HEK293 (cell line): ENCODE measurements at regions not wholly inside any gene's neighbourhood (a gene's known extent, or its start where the extent isn't known, plus 50 kb on each side); places are given as distances from the start of the nearest gene placed in this dataset.

ENCODE experiments used
- CTCF ChIA-PET: fragments of 350-600 bp; formaldehyde crosslinking; extraction: SDS; loops from one replicate; lab custom pipeline; 2021; ENCODE audit warnings: antibody characterized with exemption; lab: Yijun Ruan, JAX
- POLR2A ChIA-PET: fragments of 300-600 bp; formaldehyde crosslinking; extraction: SDS; loops from one replicate; lab custom pipeline; 2020; ENCODE audit warnings: antibody characterized with exemption, inconsistent platforms; lab: Yijun Ruan, JAX
- H3K27ac ChIP-seq: fragments of 200-500 bp; sonication (Bioruptor generic); 2 replicates; pipeline ENCODE4 v1.5.1; 2014; ENCODE audit warnings: low read depth, low read length, control low read depth, inconsistent platforms; ENCODE audit errors: extremely low read depth
- H3K36me3 ChIP-seq, 2 experiments: fragments of 200-500 bp in 1 of 2; sonication (Bioruptor generic) in 1 of 2; 1 replicate in 1 of 2; 2 replicates in 1 of 2; pipeline ENCODE4 v1.5.1; 2014 to 2017; ENCODE audit warnings: inconsistent platforms in 2 of 2, low read length in 2 of 2; ENCODE audit not compliant: control insufficient read depth in 2 of 2, insufficient read depth in 1 of 2
- H3K4me1 ChIP-seq: fragments of 200-500 bp; sonication (Bioruptor generic); 2 replicates; pipeline ENCODE4 v1.5.1; 2014; ENCODE audit warnings: mild to moderate bottlenecking, low read length, inconsistent platforms; ENCODE audit not compliant: control insufficient read depth, insufficient read depth
- H3K4me3 ChIP-seq: 2 replicates; pipeline ENCODE4 v1.5.1; 2011; ENCODE audit warnings: low read depth, mild to moderate bottlenecking, control low read depth, low read length, moderate library complexity
- H3K9me3 ChIP-seq: fragments of 200-500 bp; sonication (Bioruptor generic); 2 replicates; pipeline ENCODE4 v1.5.1; 2014; ENCODE audit warnings: low read depth, low read length, inconsistent platforms; ENCODE audit not compliant: control insufficient read depth, insufficient read depth
- BCL11A ChIP-seq: fragments of 450-650 bp; formaldehyde crosslinking; IDR thresholded peaks from 2 replicates; pipeline ENCODE4 v1.5.1; 2016; ENCODE audit warnings: low read depth, missing biosample characterization, missing genetic modification characterization
- KLF7 ChIP-seq: fragments of 450-650 bp; formaldehyde crosslinking; IDR thresholded peaks from 2 replicates; pipeline ENCODE4 v1.5.1; 2016; ENCODE audit warnings: missing biosample characterization, missing genetic modification characterization, borderline replicate concordance
- WT1 ChIP-seq: fragments of 450-650 bp; formaldehyde crosslinking; IDR thresholded peaks from 2 replicates; pipeline ENCODE4 v1.5.1; 2016; ENCODE audit warnings: missing biosample characterization, missing genetic modification characterization
- YY1 ChIP-seq: fragments of 450-650 bp; formaldehyde crosslinking; IDR thresholded peaks from 2 replicates; pipeline ENCODE4 v1.5.1; 2018; ENCODE audit warnings: missing biosample characterization, missing genetic modification characterization
- ZBTB1 ChIP-seq: fragments of 450-650 bp; formaldehyde crosslinking; IDR thresholded peaks from 2 replicates; pipeline ENCODE4 v1.5.1; 2016; ENCODE audit warnings: missing biosample characterization, missing genetic modification characterization
- ZBTB17 ChIP-seq: fragments of 450-650 bp; formaldehyde crosslinking; IDR thresholded peaks from 2 replicates; pipeline ENCODE4 v1.5.1; 2016; ENCODE audit warnings: missing biosample characterization, missing genetic modification characterization
- ZFP69B ChIP-seq: fragments of 450-650 bp; formaldehyde crosslinking; IDR thresholded peaks from 2 replicates; pipeline ENCODE4 v1.5.1; 2016; ENCODE audit warnings: missing biosample characterization, missing genetic modification characterization
- ZNF121 ChIP-seq: fragments of 450-650 bp; formaldehyde crosslinking; IDR thresholded peaks from 2 replicates; pipeline ENCODE4 v1.5.1; 2016; ENCODE audit warnings: missing biosample characterization, missing genetic modification characterization
- ZNF146 ChIP-seq: fragments of 450-650 bp; formaldehyde crosslinking; IDR thresholded peaks from 2 replicates; pipeline ENCODE4 v1.5.1; 2016; ENCODE audit warnings: missing biosample characterization, missing genetic modification characterization
- ZNF16 ChIP-seq: fragments of 450-650 bp; formaldehyde crosslinking; IDR thresholded peaks from 2 replicates; pipeline ENCODE4 v1.5.1; 2016; ENCODE audit warnings: low read depth, missing biosample characterization, missing genetic modification characterization
- ZNF175 ChIP-seq: fragments of 450-650 bp; formaldehyde crosslinking; IDR thresholded peaks from 2 replicates; pipeline ENCODE4 v1.5.1; 2016; ENCODE audit warnings: missing biosample characterization, missing genetic modification characterization
- ZNF202 ChIP-seq: fragments of 450-650 bp; formaldehyde crosslinking; IDR thresholded peaks from 2 replicates; pipeline ENCODE4 v1.5.1; 2016; ENCODE audit warnings: missing biosample characterization, missing genetic modification characterization, borderline replicate concordance
- ZNF23 ChIP-seq: fragments of 450-650 bp; formaldehyde crosslinking; IDR thresholded peaks from 2 replicates; pipeline ENCODE4 v1.5.1; 2016; ENCODE audit warnings: missing biosample characterization, missing genetic modification characterization, borderline replicate concordance
- ZNF239 ChIP-seq: fragments of 450-650 bp; formaldehyde crosslinking; IDR thresholded peaks from 2 replicates; pipeline ENCODE4 v1.5.1; 2016; ENCODE audit warnings: missing biosample characterization, missing genetic modification characterization
- ZNF37A ChIP-seq: fragments of 450-650 bp; IDR thresholded peaks from 2 replicates; pipeline ENCODE4 v1.5.1; 2018; ENCODE audit warnings: missing biosample characterization, missing genetic modification characterization
- ZNF501 ChIP-seq: fragments of 450-650 bp; formaldehyde crosslinking; IDR thresholded peaks from 2 replicates; pipeline ENCODE4 v1.5.1; 2016; ENCODE audit warnings: missing biosample characterization, missing genetic modification characterization
- ZNF623 ChIP-seq: fragments of 450-650 bp; formaldehyde crosslinking; IDR thresholded peaks from 2 replicates; pipeline ENCODE4 v1.5.1; 2016; ENCODE audit warnings: missing biosample characterization, missing genetic modification characterization
- ZNF629 ChIP-seq: fragments of 450-650 bp; formaldehyde crosslinking; IDR thresholded peaks from 2 replicates; pipeline ENCODE4 v1.5.1; 2017; ENCODE audit warnings: missing biosample characterization, missing genetic modification characterization
- ZNF654 ChIP-seq: fragments of 450-650 bp; formaldehyde crosslinking; IDR thresholded peaks from 2 replicates; pipeline ENCODE4 v1.5.1; 2016; ENCODE audit warnings: low read depth, missing biosample characterization, missing genetic modification characterization
- ZNF658 ChIP-seq: fragments of 450-650 bp; formaldehyde crosslinking; IDR thresholded peaks from 2 replicates; pipeline ENCODE4; 2016; ENCODE audit warnings: missing biosample characterization, missing genetic modification characterization
- ZNF76 ChIP-seq: fragments of 450-650 bp; formaldehyde crosslinking; IDR thresholded peaks from 2 replicates; pipeline ENCODE4; 2016; ENCODE audit warnings: low read depth, missing biosample characterization, missing genetic modification characterization, borderline replicate concordance
- ZNF843 ChIP-seq: fragments of 450-650 bp; formaldehyde crosslinking; IDR thresholded peaks from 2 replicates; pipeline ENCODE4 v1.5.1; 2016; ENCODE audit warnings: missing biosample characterization, missing genetic modification characterization
- TF ChIP-seq, protein P1 (sequence below): fragments of 450-650 bp; formaldehyde crosslinking; IDR thresholded peaks from 2 replicates; pipeline ENCODE4 v1.5.1; 2016; ENCODE audit warnings: missing biosample characterization, missing genetic modification characterization
- TF ChIP-seq, protein P2 (sequence below): fragments of 450-650 bp; formaldehyde crosslinking; IDR thresholded peaks from 2 replicates; pipeline ENCODE4 v1.5.1; 2016; ENCODE audit warnings: missing biosample characterization, missing genetic modification characterization
- TF ChIP-seq, protein P3 (sequence below): fragments of 450-650 bp; formaldehyde crosslinking; IDR thresholded peaks from 2 replicates; pipeline ENCODE4 v1.5.1; 2016; ENCODE audit warnings: missing biosample characterization, missing genetic modification characterization
- TF ChIP-seq, protein P4 (sequence below): fragments of 450-650 bp; formaldehyde crosslinking; IDR thresholded peaks from 2 replicates; pipeline ENCODE4 v1.5.1; 2017; ENCODE audit warnings: missing biosample characterization, missing genetic modification characterization
- TF ChIP-seq, protein P5 (sequence below): IDR thresholded peaks from 2 replicates; pipeline ENCODE4 v1.6.1; 2011; ENCODE audit warnings: mild to moderate bottlenecking, low read depth, low read length, borderline replicate concordance

DNA sequence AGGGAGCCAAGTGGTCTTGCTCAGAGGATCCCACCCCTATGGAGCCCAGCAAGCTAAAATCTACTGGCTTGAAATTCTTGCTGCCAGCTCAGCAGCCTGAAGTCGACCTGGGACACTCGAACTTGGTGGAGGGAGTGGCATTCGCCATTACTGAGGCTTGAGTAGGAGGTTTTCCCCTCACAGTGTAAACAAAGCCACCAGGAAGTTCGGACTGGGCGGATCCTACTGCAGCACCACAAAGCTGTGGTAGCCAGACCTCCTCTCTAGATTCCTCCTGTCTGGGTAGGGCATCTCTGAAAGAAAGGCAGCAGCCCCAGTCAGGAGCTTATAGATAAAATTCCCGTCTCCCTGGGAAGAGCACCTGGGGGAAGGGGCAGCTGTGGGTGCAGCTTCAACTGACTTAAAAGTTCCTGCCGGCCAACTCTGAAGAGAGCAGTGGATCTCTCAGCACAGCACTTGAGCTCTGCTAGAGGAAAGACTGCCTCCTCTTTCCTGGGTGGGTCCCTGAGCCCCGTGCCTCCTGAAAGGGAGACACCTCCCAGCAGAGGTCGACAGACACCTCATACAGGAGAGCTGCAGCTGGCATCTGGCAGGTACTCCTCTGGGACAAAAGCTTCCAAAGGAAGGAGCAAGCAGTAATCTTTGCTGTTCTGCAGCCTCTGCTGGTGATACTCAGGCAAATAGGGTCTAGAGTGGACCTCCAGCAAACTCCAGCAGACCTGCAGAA, 576.3 kb upstream of the NECTIN3 start:
- CTCF ChIA-PET, result no interaction called here
- Histone ChIP-seq H3K27ac (no peak overlapping the region), H3K36me3 (no peaks in the 10 kb centered on the region), H3K4me1 (no peaks in the 10 kb centered on the region), H3K9me3 (no peaks in the 10 kb centered on the region), H3K4me3 (no peak overlapping the region)
- POLR2A ChIA-PET, result no interaction called here
- TF ChIP-seq, protein P1, sequence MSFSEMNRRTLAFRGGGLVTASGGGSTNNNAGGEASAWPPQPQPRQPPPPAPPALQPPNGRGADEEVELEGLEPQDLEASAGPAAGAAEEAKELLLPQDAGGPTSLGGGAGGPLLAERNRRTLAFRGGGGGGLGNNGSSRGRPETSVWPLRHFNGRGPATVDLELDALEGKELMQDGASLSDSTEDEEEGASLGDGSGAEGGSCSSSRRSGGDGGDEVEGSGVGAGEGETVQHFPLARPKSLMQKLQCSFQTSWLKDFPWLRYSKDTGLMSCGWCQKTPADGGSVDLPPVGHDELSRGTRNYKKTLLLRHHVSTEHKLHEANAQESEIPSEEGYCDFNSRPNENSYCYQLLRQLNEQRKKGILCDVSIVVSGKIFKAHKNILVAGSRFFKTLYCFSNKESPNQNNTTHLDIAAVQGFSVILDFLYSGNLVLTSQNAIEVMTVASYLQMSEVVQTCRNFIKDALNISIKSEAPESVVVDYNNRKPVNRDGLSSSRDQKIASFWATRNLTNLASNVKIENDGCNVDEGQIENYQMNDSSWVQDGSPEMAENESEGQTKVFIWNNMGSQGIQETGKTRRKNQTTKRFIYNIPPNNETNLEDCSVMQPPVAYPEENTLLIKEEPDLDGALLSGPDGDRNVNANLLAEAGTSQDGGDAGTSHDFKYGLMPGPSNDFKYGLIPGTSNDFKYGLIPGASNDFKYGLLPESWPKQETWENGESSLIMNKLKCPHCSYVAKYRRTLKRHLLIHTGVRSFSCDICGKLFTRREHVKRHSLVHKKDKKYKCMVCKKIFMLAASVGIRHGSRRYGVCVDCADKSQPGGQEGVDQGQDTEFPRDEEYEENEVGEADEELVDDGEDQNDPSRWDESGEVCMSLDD (tag by site-specific recombination), result no peak
- TF ChIP-seq ZNF202 (tag by site-specific recombination), result no peak
- TF ChIP-seq ZNF121 (tag by site-specific recombination), result no peak
- no peak for TF ChIP-seq ZNF76 (tag by site-specific recombination)
- no peak for TF ChIP-seq BCL11A
- TF ChIP-seq ZNF23, result no peak
- TF ChIP-seq, protein P2, sequence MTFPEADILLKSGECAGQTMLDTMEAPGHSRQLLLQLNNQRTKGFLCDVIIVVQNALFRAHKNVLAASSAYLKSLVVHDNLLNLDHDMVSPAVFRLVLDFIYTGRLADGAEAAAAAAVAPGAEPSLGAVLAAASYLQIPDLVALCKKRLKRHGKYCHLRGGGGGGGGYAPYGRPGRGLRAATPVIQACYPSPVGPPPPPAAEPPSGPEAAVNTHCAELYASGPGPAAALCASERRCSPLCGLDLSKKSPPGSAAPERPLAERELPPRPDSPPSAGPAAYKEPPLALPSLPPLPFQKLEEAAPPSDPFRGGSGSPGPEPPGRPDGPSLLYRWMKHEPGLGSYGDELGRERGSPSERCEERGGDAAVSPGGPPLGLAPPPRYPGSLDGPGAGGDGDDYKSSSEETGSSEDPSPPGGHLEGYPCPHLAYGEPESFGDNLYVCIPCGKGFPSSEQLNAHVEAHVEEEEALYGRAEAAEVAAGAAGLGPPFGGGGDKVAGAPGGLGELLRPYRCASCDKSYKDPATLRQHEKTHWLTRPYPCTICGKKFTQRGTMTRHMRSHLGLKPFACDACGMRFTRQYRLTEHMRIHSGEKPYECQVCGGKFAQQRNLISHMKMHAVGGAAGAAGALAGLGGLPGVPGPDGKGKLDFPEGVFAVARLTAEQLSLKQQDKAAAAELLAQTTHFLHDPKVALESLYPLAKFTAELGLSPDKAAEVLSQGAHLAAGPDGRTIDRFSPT (tag by site-specific recombination), result no peak
- TF ChIP-seq ZNF37A (tag by site-specific recombination), result no peak
- TF ChIP-seq KLF7 (tag by site-specific recombination), result no peak
- no peak for TF ChIP-seq ZNF146 (tag by site-specific recombination)
- TF ChIP-seq ZNF658 (tag by site-specific recombination), result no peak
- TF ChIP-seq, protein P3, sequence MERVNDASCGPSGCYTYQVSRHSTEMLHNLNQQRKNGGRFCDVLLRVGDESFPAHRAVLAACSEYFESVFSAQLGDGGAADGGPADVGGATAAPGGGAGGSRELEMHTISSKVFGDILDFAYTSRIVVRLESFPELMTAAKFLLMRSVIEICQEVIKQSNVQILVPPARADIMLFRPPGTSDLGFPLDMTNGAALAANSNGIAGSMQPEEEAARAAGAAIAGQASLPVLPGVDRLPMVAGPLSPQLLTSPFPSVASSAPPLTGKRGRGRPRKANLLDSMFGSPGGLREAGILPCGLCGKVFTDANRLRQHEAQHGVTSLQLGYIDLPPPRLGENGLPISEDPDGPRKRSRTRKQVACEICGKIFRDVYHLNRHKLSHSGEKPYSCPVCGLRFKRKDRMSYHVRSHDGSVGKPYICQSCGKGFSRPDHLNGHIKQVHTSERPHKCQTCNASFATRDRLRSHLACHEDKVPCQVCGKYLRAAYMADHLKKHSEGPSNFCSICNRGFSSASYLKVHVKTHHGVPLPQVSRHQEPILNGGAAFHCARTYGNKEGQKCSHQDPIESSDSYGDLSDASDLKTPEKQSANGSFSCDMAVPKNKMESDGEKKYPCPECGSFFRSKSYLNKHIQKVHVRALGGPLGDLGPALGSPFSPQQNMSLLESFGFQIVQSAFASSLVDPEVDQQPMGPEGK (tag by site-specific recombination), result no peak
- TF ChIP-seq, protein P4, sequence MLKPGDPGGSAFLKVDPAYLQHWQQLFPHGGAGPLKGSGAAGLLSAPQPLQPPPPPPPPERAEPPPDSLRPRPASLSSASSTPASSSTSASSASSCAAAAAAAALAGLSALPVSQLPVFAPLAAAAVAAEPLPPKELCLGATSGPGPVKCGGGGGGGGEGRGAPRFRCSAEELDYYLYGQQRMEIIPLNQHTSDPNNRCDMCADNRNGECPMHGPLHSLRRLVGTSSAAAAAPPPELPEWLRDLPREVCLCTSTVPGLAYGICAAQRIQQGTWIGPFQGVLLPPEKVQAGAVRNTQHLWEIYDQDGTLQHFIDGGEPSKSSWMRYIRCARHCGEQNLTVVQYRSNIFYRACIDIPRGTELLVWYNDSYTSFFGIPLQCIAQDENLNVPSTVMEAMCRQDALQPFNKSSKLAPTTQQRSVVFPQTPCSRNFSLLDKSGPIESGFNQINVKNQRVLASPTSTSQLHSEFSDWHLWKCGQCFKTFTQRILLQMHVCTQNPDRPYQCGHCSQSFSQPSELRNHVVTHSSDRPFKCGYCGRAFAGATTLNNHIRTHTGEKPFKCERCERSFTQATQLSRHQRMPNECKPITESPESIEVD (tag by site-specific recombination), result no peak
- TF ChIP-seq ZNF654 (tag by site-specific recombination), result no peak
- no peak for TF ChIP-seq ZNF16 (tag by site-specific recombination)
- no peak for TF ChIP-seq ZBTB1

DNA sequence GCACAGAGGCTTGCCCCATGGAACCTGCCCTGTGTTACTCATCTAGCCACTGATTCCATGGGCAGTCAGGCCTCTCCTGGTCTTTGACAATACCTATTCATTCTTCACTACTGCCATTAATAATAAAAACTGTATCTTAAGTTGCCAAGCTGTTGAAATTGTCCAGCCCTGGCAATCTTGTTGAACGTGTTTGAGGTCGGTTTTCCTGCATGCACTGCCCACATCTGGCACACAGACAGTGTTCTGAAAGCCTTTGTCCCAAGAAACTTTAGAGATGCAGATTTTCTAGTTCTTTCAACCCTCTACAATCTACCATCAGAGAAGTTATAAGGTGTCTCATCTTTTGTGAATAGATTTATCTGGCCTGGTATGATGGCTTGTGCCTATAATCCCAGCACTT, 567.2 kb upstream of the NECTIN3 start:
- CTCF ChIA-PET, result no interaction called here
- H3K27ac ChIP-seq, result no peak overlapping the region
- H3K36me3 ChIP-seq, result no peaks in the 10 kb centered on the region
- POLR2A ChIA-PET, result no interaction called here
- no peak overlapping the region for H3K4me3 ChIP-seq
- no peaks in the 10 kb centered on the region for H3K9me3 ChIP-seq
- no peaks in the 10 kb centered on the region for H3K4me1 ChIP-seq
- TF ChIP-seq ZNF629 (tag by site-specific recombination), result no peak
- TF ChIP-seq WT1 (tag by site-specific recombination), result no peak
- TF ChIP-seq ZNF501 (tag by site-specific recombination), result no peak
- no peak for TF ChIP-seq ZNF843 (tag by site-specific recombination)
- no peak for TF ChIP-seq YY1 (tag by site-specific recombination)
- TF ChIP-seq ZBTB17 (tag by site-specific recombination), result no peak
- TF ChIP-seq ZNF623 (tag by site-specific recombination), result no peak
- no peak for TF ChIP-seq ZFP69B (tag by site-specific recombination)
- TF ChIP-seq, protein P5, sequence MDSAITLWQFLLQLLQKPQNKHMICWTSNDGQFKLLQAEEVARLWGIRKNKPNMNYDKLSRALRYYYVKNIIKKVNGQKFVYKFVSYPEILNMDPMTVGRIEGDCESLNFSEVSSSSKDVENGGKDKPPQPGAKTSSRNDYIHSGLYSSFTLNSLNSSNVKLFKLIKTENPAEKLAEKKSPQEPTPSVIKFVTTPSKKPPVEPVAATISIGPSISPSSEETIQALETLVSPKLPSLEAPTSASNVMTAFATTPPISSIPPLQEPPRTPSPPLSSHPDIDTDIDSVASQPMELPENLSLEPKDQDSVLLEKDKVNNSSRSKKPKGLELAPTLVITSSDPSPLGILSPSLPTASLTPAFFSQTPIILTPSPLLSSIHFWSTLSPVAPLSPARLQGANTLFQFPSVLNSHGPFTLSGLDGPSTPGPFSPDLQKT, result no peak
- TF ChIP-seq ZNF175 (tag by site-specific recombination), result no peak
- TF ChIP-seq ZNF23, result no peak
- no peak for TF ChIP-seq ZNF239 (tag by site-specific recombination)
